ENCODE measurements at regions not wholly inside any gene's neighbourhood (a gene's known extent, or its start where the extent isn't known, plus 50 kb on each side); places are given as distances from the start of the nearest gene placed in this dataset.

DNA sequence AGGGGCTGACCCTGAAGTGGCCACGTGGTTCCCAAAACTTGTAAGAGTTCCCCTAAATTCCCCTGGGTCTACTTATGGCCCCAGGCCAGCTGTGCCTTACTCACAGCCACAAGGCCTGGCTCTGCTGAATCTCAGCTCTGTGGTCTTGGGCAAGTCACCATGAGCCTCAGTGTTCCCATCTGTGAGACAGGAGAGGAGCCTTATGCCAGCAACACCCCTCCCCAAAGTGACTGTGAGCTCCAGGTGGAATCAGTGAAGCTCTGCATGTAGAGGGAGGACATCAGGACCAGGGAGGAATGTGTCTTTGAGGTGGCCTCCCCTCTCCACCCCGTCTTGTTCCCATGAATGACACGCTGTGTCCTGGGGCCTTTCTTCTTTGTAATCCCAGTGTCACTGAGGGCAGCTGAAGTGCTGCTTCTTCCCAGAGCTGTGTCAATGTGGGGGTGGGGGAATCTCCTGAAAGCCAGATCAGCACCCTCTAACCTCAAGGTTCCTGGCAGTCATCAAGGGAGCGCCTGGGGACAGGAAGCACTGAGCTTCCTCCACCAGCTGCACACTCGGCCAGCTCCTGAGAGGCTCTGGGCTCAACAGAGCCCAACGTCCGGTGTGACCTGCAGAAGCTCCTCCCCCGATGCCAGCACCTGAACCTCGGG, 258.9 kb downstream of the UACA start:
- H3K4me3 ChIP-seq (ENCODE audit: low read depth in 1 of 2, low read length in 2 of 2) = no peak overlapping the region
- peak overlapping the region; percentile 38 to 84 for H3K27ac ChIP-seq (ENCODE audit: low read depth in 2 of 2, low read length in 1 of 2)
- H3K36me3 ChIP-seq (ENCODE audit: control insufficient read depth in 2 of 2, insufficient read depth in 2 of 2, low read length in 1 of 2) = no peaks in the 10 kb centered on the region
- H3K4me1 ChIP-seq (ENCODE audit: control insufficient read depth in 2 of 2, insufficient read depth in 2 of 2, low read length in 1 of 2) = peaks cover 16 to 36% of the 10 kb centered on the region in 2 donors
- peaks cover 0 to 4% of the 10 kb centered on the region in 2 donors for H3K9me3 ChIP-seq (ENCODE audit: control insufficient read depth in 2 of 2, insufficient read depth in 1 of 2, low read depth in 1 of 2, low read length in 1 of 2)
- H3K27me3 ChIP-seq (ENCODE audit: control insufficient read depth in 1 of 2, insufficient read depth in 2 of 2, low read length in 2 of 2) = no peaks in the 10 kb centered on the region
- 33 to 38% methylated on average over 9 of the region's 9 CpGs for WGBS, 2 donors

DNA sequence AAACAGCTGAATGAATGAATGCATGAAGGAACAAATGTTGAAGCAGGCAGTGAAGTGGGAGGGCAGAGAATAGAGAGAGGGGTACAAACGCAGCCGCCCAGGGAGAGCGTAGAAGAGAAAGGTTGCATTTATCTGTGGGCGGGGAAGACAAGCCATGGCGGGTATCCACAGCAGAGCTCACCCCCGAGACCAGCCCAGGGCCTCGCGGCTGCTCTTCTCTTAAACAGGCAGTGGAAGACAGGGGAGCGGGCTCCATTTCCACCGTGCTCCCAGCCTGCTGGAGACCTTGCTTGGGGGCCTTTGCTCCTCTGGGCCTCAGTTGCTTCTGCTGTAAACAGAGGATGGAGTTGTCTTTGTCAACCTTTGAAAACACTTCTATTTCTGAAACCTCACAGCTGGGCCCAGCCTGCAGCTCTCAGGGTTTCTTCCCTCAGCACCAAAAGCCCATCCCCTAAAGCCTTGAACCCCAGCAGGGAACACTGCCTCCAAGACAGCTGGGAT, 259.5 kb downstream of the UACA start:
- 50 to 68% methylated on average over 10 of the region's 10 CpGs for WGBS, 2 donors
- H3K4me1 ChIP-seq (ENCODE audit: control insufficient read depth in 2 of 2, insufficient read depth in 2 of 2, low read length in 1 of 2) = peaks cover 16 to 34% of the 10 kb centered on the region in 2 donors
- H3K36me3 ChIP-seq (ENCODE audit: control insufficient read depth in 2 of 2, insufficient read depth in 2 of 2, low read length in 1 of 2) = no peaks in the 10 kb centered on the region
- H3K27me3 ChIP-seq (ENCODE audit: control insufficient read depth in 1 of 2, insufficient read depth in 2 of 2, low read length in 2 of 2) = no peaks in the 10 kb centered on the region
- peak overlapping the region in 1 of 2 donors; percentile 84 for H3K27ac ChIP-seq (ENCODE audit: low read depth in 2 of 2, low read length in 1 of 2)
- no peak overlapping the region for H3K4me3 ChIP-seq (ENCODE audit: low read depth in 1 of 2, low read length in 2 of 2)
- peaks cover 0 to 4% of the 10 kb centered on the region in 2 donors for H3K9me3 ChIP-seq (ENCODE audit: control insufficient read depth in 2 of 2, insufficient read depth in 1 of 2, low read depth in 1 of 2, low read length in 1 of 2)

DNA sequence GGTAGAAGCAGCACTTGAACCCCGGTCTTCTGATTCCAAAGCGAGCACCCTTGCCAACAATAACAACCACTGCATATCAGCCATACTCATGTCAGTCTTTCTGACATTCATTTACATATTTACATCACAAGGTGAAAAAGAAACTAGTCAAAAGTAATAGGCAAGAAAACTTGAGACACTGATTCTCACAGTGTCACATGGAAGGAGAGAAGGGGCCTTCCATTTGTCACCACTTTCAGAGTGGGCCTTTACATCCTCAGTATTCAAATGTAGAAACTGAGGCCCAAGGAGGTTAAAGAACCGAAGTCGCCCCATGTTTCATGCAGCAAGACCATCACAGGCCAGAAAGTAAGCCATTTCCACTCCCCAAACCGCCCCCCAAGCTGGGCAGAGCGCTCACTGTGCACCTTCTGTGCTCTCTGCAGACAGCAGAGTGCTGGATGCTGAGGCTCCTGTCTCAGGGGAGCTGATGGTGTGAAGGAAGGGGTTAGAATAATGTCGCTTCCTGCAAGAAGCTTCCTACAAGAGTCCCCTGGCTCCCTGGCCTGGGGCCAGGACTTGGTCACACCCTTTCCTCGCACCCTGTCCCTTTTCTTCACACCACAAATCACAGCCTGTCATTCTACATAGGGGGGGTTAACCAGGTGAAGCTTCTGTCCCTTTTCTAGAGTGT, 260.1 kb downstream of the UACA start:
- H3K4me1 ChIP-seq (ENCODE audit: control insufficient read depth in 2 of 2, insufficient read depth in 2 of 2, low read length in 1 of 2) = peaks cover 15 to 33% of the 10 kb centered on the region in 2 donors

DNA sequence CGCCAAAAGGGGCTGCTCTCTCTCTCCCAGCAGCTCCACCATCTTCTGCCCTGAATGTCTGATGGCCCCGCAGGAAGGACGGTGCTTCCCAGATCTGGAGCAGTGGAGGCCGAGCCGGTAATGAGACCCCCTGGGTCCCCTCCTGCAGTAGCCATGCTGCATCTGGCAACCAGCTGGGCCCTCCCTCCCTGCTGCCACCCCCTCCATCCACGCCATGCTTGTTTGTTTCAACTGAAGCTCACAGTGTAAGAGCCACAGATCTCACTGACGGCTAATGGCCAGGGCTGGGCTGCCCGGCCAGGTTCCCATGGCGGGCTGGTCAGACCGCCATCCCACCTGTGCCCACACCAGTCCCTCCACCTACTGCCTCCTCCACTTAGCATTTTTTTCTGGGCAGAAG, 260.8 kb downstream of the UACA start:
- Histone ChIP-seq H3K4me1 (ENCODE audit: control insufficient read depth in 2 of 2, insufficient read depth in 2 of 2, low read length in 1 of 2) (peaks cover 13 to 37% of the 10 kb centered on the region in 2 donors), H3K36me3 (ENCODE audit: control insufficient read depth in 2 of 2, insufficient read depth in 2 of 2, low read length in 1 of 2) (no peaks in the 10 kb centered on the region), H3K9me3 (ENCODE audit: control insufficient read depth in 2 of 2, insufficient read depth in 1 of 2, low read depth in 1 of 2, low read length in 1 of 2) (peaks cover 0 to 4% of the 10 kb centered on the region in 2 donors), H3K27me3 (ENCODE audit: control insufficient read depth in 1 of 2, insufficient read depth in 2 of 2, low read length in 2 of 2) (no peaks in the 10 kb centered on the region), H3K4me3 (ENCODE audit: low read depth in 1 of 2, low read length in 2 of 2) (no peak overlapping the region), H3K27ac (ENCODE audit: low read depth in 2 of 2, low read length in 1 of 2) (no peak overlapping the region)
- WGBS, 2 donors = 92 to 95% methylated on average over 10 of the region's 10 CpGs

More for the DNA sequence above, 260.1 kb downstream of the UACA start:
- no peaks in the 10 kb centered on the region for H3K36me3 ChIP-seq (ENCODE audit: control insufficient read depth in 2 of 2, insufficient read depth in 2 of 2, low read length in 1 of 2)
- no peaks in the 10 kb centered on the region for H3K27me3 ChIP-seq (ENCODE audit: control insufficient read depth in 1 of 2, insufficient read depth in 2 of 2, low read length in 2 of 2)
- H3K4me3 ChIP-seq (ENCODE audit: low read depth in 1 of 2, low read length in 2 of 2) = no peak overlapping the region
- peaks cover 0 to 4% of the 10 kb centered on the region in 2 donors for H3K9me3 ChIP-seq (ENCODE audit: control insufficient read depth in 2 of 2, insufficient read depth in 1 of 2, low read depth in 1 of 2, low read length in 1 of 2)
- WGBS, 2 donors = 81 to 89% methylated on average over 8 of the region's 8 CpGs
- no peak overlapping the region for H3K27ac ChIP-seq (ENCODE audit: low read depth in 2 of 2, low read length in 1 of 2)

DNA sequence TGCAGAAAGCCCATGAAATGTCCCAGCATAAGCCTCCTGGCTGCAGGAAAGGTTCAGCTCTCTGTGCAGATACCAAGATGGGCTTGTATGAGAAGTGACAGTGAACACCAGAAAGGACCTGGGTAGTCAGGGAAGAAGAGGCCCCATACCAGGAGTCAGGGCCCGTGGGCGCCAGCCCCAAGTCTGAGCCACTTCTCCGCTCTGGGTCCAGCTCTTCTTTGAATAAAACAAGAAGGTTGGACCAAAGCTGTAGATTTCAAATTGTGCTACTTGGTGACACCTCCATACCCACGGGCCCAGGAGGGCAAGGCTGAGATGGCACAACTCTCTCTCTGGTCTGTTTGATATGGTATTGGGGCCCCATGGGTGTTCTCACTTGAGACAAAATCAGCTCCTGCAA, 261.5 kb downstream of the UACA start:
- Histone ChIP-seq H3K4me3 (ENCODE audit: low read depth in 1 of 2, low read length in 2 of 2) (no peak overlapping the region), H3K36me3 (ENCODE audit: control insufficient read depth in 2 of 2, insufficient read depth in 2 of 2, low read length in 1 of 2) (no peaks in the 10 kb centered on the region), H3K9me3 (ENCODE audit: control insufficient read depth in 2 of 2, insufficient read depth in 1 of 2, low read depth in 1 of 2, low read length in 1 of 2) (no peaks in the 10 kb centered on the region), H3K27ac (ENCODE audit: low read depth in 2 of 2, low read length in 1 of 2) (no peak overlapping the region), H3K4me1 (ENCODE audit: control insufficient read depth in 2 of 2, insufficient read depth in 2 of 2, low read length in 1 of 2) (peaks cover 13 to 35% of the 10 kb centered on the region in 2 donors), H3K27me3 (ENCODE audit: control insufficient read depth in 1 of 2, insufficient read depth in 2 of 2, low read length in 2 of 2) (no peaks in the 10 kb centered on the region)
- 93 to 94% methylated on average over 4 of the region's 4 CpGs for WGBS, 2 donors

DNA sequence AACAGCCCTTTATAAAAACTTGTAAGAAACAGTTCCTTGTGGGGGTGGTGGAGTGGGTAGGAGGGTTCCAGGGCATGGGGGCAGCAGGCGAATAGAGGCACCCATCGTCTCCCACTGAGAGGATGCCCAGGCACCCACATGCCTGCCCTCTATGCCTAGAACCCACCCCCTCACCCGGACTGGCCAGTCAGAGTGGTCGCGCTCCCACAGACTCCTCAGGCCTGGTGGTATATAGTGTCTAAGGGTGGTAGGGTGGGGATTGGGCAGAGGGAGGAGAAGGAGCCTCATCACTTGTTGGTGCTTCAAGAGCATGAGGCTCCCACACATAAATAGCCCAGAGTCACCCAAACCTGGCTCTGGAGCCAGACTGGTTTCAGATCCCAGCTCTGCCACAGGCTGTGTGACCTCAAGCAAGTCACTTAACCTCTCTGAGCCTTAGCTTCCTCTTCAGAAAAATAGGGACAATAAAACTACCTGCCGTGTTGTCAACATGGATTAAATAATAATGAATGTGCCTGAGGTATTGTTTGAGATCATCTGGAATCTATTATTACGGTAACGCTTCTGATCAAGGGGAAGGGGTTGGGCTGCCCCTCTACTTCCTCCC, 262.1 kb downstream of the UACA start:
- Histone ChIP-seq H3K4me1 (ENCODE audit: control insufficient read depth in 2 of 2, insufficient read depth in 2 of 2, low read length in 1 of 2) (peaks cover 13 to 35% of the 10 kb centered on the region in 2 donors), H3K27me3 (ENCODE audit: control insufficient read depth in 1 of 2, insufficient read depth in 2 of 2, low read length in 2 of 2) (no peaks in the 10 kb centered on the region)

DNA sequence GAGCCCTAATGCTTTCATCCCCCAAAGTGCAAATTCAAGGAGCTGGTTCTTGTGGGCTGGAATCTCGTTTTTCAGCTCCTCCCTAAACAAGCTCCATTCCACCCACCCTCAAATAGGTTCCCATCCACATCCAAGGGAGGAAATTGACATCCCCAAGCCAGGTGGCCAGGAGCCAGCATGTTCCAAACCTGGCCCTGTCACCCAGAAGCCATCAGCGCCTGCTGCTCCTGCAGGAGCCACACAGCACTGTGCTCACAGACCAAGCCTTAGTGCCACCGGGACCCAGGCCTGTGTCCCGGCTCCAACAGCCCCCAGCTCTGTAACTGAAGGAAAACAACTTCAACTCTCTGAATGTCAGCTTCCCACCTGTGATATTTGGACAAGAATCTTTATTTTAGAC, 263.6 kb downstream of the UACA start:
- Histone ChIP-seq H3K27me3 (ENCODE audit: control insufficient read depth in 1 of 2, insufficient read depth in 2 of 2, low read length in 2 of 2) (no peaks in the 10 kb centered on the region), H3K4me3 (ENCODE audit: low read depth in 1 of 2, low read length in 2 of 2) (no peak overlapping the region), H3K27ac (ENCODE audit: low read depth in 2 of 2, low read length in 1 of 2) (no peak overlapping the region), H3K9me3 (ENCODE audit: control insufficient read depth in 2 of 2, insufficient read depth in 1 of 2, low read depth in 1 of 2, low read length in 1 of 2) (no peaks in the 10 kb centered on the region), H3K36me3 (ENCODE audit: control insufficient read depth in 2 of 2, insufficient read depth in 2 of 2, low read length in 1 of 2) (no peaks in the 10 kb centered on the region), H3K4me1 (ENCODE audit: control insufficient read depth in 2 of 2, insufficient read depth in 2 of 2, low read length in 1 of 2) (peaks cover 13 to 33% of the 10 kb centered on the region in 2 donors)
- WGBS, 2 donors = 86 to 87% methylated on average over 4 of the region's 4 CpGs

More for the DNA sequence above, 262.1 kb downstream of the UACA start:
- Histone ChIP-seq H3K4me3 (ENCODE audit: low read depth in 1 of 2, low read length in 2 of 2) (no peak overlapping the region), H3K36me3 (ENCODE audit: control insufficient read depth in 2 of 2, insufficient read depth in 2 of 2, low read length in 1 of 2) (no peaks in the 10 kb centered on the region), H3K9me3 (ENCODE audit: control insufficient read depth in 2 of 2, insufficient read depth in 1 of 2, low read depth in 1 of 2, low read length in 1 of 2) (no peaks in the 10 kb centered on the region), H3K27ac (ENCODE audit: low read depth in 2 of 2, low read length in 1 of 2) (no peak overlapping the region)
- 91 to 92% methylated on average over 8 of the region's 8 CpGs for WGBS, 2 donors

DNA sequence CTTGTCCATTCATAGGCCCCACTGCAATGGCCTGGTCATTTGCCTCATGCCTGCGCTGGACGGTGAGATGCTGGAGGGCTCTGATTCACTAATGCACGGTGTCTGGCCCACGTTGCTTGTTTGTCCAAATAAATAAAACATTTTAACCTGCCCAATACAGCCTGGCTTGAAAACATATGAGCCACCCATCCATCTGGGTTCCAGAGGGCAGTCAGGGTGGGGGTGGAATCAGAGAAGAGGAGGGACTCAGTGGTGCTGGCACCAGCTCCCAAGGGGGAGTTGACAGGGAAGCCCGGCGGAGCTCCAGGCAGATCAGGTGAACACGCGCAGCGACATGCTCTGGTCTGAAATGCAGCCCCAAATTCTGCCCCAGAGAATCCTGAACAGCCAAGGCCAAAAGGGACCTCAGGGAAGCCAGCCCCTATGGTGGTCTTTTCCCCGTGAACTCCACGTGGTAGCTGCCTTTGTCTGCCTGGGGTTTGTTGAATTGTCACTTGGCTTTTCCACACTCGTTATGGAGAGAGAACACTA, 265.2 kb downstream of the UACA start:
- Histone ChIP-seq H3K4me3 (ENCODE audit: low read depth in 1 of 2, low read length in 2 of 2) (no peak overlapping the region), H3K4me1 (ENCODE audit: control insufficient read depth in 2 of 2, insufficient read depth in 2 of 2, low read length in 1 of 2) (peaks cover 3 to 23% of the 10 kb centered on the region in 2 donors), H3K27ac (ENCODE audit: low read depth in 2 of 2, low read length in 1 of 2) (no peak overlapping the region), H3K27me3 (ENCODE audit: control insufficient read depth in 1 of 2, insufficient read depth in 2 of 2, low read length in 2 of 2) (no peaks in the 10 kb centered on the region), H3K9me3 (ENCODE audit: control insufficient read depth in 2 of 2, insufficient read depth in 1 of 2, low read depth in 1 of 2, low read length in 1 of 2) (no peaks in the 10 kb centered on the region), H3K36me3 (ENCODE audit: control insufficient read depth in 2 of 2, insufficient read depth in 2 of 2, low read length in 1 of 2) (no peaks in the 10 kb centered on the region)
- 66 to 77% methylated on average over 12 of the region's 12 CpGs for WGBS, 2 donors

DNA sequence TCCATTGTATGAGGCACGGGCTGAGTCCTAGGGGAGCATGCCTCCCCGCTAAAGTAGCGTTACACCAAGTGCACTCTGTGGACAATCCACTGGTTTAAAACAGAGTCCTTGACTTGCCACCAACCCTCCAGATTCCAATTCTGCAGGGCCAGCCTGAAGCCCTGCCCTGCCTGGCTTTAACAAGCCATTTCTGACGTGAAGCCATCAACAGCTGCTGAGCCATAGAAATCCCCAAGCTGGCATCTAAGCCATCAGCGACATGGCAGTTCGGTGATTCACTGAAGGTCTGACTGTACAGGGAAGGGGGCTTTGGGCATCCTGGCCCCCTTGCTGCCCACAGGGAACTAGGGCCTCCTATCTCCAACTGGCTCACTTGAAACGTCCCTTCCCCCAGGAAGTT, 265.7 kb downstream of the UACA start:
- Histone ChIP-seq H3K27me3 (ENCODE audit: control insufficient read depth in 1 of 2, insufficient read depth in 2 of 2, low read length in 2 of 2) (no peaks in the 10 kb centered on the region), H3K4me1 (ENCODE audit: control insufficient read depth in 2 of 2, insufficient read depth in 2 of 2, low read length in 1 of 2) (peaks cover 3 to 26% of the 10 kb centered on the region in 2 donors), H3K9me3 (ENCODE audit: control insufficient read depth in 2 of 2, insufficient read depth in 1 of 2, low read depth in 1 of 2, low read length in 1 of 2) (no peaks in the 10 kb centered on the region), H3K4me3 (ENCODE audit: low read depth in 1 of 2, low read length in 2 of 2) (no peak overlapping the region), H3K36me3 (ENCODE audit: control insufficient read depth in 2 of 2, insufficient read depth in 2 of 2, low read length in 1 of 2) (no peaks in the 10 kb centered on the region), H3K27ac (ENCODE audit: low read depth in 2 of 2, low read length in 1 of 2) (no peak overlapping the region)
- WGBS, 2 donors = 74 to 77% methylated on average over 7 of the region's 7 CpGs

Measured in esophagus (tissue), 2 donors.